Astrocyte (in vitro differentiated cells and primary cell): ENCODE measurements at regions not wholly inside any gene's neighbourhood (a gene's known extent, or its start where the extent isn't known, plus 50 kb on each side); places are given as distances from the start of the nearest gene placed in this dataset.

Experiments
- DNase-seq: peaks from one replicate; pipeline ENCODE4 v3.0.0-alpha.2; 2010; ENCODE audit warnings: low read depth
- FAIRE-seq: peaks from 2 replicates; lab custom pipeline; 2011; peaks lifted over from hg19 to GRCh38; lab: Jason Lieb, UNC
- H2AFZ ChIP-seq: 2 replicates; pipeline ENCODE4 v1.6.0; 2012; ENCODE audit warnings: low read depth, low read length, inconsistent platforms
- H3K27ac ChIP-seq: 2 replicates; pipeline ENCODE4 v1.5.1; 2011; ENCODE audit warnings: low read depth, low read length, inconsistent platforms
- H3K27me3 ChIP-seq: 2 replicates; pipeline ENCODE4 v1.6.0; 2011; ENCODE audit warnings: low read length, inconsistent platforms; ENCODE audit not compliant: insufficient read depth
- H3K36me3 ChIP-seq: 2 replicates; pipeline ENCODE4 v1.5.1; 2011; ENCODE audit warnings: low read length, inconsistent platforms; ENCODE audit not compliant: insufficient read depth
- H3K4me1 ChIP-seq: 2 replicates; pipeline ENCODE4 v1.5.1; 2011; ENCODE audit warnings: low read length, inconsistent platforms; ENCODE audit not compliant: insufficient read depth
- H3K4me2 ChIP-seq: 2 replicates; pipeline ENCODE4 v1.6.0; 2012; ENCODE audit warnings: low read length, inconsistent platforms
- H3K4me3 ChIP-seq: 2 replicates; pipeline ENCODE4 v1.5.1; 2011; ENCODE audit warnings: low read depth, mild to moderate bottlenecking, low read length, inconsistent platforms; ENCODE audit not compliant: insufficient read depth
- H3K79me2 ChIP-seq: 2 replicates; pipeline ENCODE4 v1.6.0; 2012; ENCODE audit warnings: mild to moderate bottlenecking, low read length, inconsistent platforms; ENCODE audit not compliant: insufficient read depth
- H3K9ac ChIP-seq: 2 replicates; pipeline ENCODE4 v1.6.0; 2012; ENCODE audit warnings: mild to moderate bottlenecking, low read length, inconsistent platforms
- H3K9me3 ChIP-seq: 2 replicates; pipeline ENCODE4 v1.5.1; 2012; ENCODE audit warnings: low read depth, mild to moderate bottlenecking, low read length, inconsistent platforms; ENCODE audit not compliant: insufficient read depth
- H4K20me1 ChIP-seq: 2 replicates; pipeline ENCODE4 v1.6.0; 2012; ENCODE audit warnings: low read length, inconsistent platforms; ENCODE audit not compliant: insufficient read depth
- H3K27ac Mint-ChIP-seq: one replicate; pipeline ENCODE4 v1.8.0; 2021; ENCODE audit warnings: mild to moderate bottlenecking, mixed read lengths; ENCODE audit not compliant: unreplicated experiment
- H3K27me3 Mint-ChIP-seq: one replicate; pipeline ENCODE4 v1.8.0; 2021; ENCODE audit warnings: low read depth, mixed read lengths; ENCODE audit not compliant: unreplicated experiment
- H3K36me3 Mint-ChIP-seq: one replicate; pipeline ENCODE4 v1.8.0; 2021; ENCODE audit warnings: low read depth, mixed read lengths; ENCODE audit not compliant: unreplicated experiment
- H3K4me1 Mint-ChIP-seq: one replicate; pipeline ENCODE4 v1.8.0; 2021; ENCODE audit warnings: low read depth, mixed read lengths; ENCODE audit not compliant: unreplicated experiment
- H3K4me3 Mint-ChIP-seq: one replicate; pipeline ENCODE4 v1.8.0; 2021; ENCODE audit warnings: mild to moderate bottlenecking, moderate library complexity, mixed read lengths; ENCODE audit not compliant: unreplicated experiment
- H3K9me3 Mint-ChIP-seq: one replicate; pipeline ENCODE4 v1.8.0; 2021; ENCODE audit warnings: mild to moderate bottlenecking, mixed read lengths; ENCODE audit not compliant: unreplicated experiment
- EZH2 ChIP-seq: IDR thresholded peaks from 2 replicates; pipeline ENCODE4 v1.6.1; 2012; ENCODE audit warnings: mild to moderate bottlenecking, low read length, inconsistent platforms; ENCODE audit not compliant: insufficient read depth
- TF ChIP-seq, protein P1 (sequence below): IDR thresholded peaks from 2 replicates; pipeline ENCODE4 v1.5.1; 2011; ENCODE audit warnings: low read depth, mild to moderate bottlenecking, inconsistent platforms, low read length, moderate library complexity; ENCODE audit not compliant: insufficient read depth

DNA sequence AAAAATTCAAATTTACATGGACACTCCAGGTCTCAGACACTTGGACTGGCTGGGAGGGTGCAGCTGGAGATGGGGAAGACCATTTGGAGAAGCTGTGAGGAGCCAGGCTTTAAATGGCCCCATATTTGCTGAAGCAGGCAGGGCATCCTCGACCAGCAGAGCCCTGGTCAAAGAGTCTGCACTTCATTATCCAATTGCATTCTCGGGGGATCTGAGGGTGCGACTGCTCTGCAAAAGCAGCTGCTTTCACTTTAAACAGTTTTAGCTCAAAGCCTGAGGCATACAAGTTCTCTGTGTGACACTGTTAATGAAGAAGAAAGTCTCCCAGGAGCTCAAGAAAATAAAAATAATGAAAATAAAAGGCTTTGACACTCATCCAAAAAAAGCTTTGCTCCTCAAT lies 98.0 kb upstream of the SLC25A36 start:
- Histone ChIP-seq H3K4me2 (no peak overlapping the region), H3K4me3 (no peak overlapping the region), H3K79me2 (no peaks in the 10 kb centered on the region), H3K27ac (no peak overlapping the region), H3K36me3 (no peaks in the 10 kb centered on the region), H3K27me3 (no peaks in the 10 kb centered on the region), H4K20me1 (no peaks in the 10 kb centered on the region), H2AFZ (no peak overlapping the region), H3K4me1 (no peaks in the 10 kb centered on the region), H3K9ac (no peak overlapping the region), H3K9me3 (no peaks in the 10 kb centered on the region)
- no peak overlapping the region for H3K27ac Mint-ChIP-seq
- peaks cover 7% of the 10 kb centered on the region for H3K4me1 Mint-ChIP-seq
- no peaks in the 10 kb centered on the region for H3K36me3 Mint-ChIP-seq
- H3K4me3 Mint-ChIP-seq: no peak overlapping the region
- no peak for TF ChIP-seq EZH2
- TF ChIP-seq, protein P1, sequence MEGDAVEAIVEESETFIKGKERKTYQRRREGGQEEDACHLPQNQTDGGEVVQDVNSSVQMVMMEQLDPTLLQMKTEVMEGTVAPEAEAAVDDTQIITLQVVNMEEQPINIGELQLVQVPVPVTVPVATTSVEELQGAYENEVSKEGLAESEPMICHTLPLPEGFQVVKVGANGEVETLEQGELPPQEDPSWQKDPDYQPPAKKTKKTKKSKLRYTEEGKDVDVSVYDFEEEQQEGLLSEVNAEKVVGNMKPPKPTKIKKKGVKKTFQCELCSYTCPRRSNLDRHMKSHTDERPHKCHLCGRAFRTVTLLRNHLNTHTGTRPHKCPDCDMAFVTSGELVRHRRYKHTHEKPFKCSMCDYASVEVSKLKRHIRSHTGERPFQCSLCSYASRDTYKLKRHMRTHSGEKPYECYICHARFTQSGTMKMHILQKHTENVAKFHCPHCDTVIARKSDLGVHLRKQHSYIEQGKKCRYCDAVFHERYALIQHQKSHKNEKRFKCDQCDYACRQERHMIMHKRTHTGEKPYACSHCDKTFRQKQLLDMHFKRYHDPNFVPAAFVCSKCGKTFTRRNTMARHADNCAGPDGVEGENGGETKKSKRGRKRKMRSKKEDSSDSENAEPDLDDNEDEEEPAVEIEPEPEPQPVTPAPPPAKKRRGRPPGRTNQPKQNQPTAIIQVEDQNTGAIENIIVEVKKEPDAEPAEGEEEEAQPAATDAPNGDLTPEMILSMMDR: no peak
- FAIRE-seq: no peak
- H3K27me3 Mint-ChIP-seq: peaks cover 6% of the 10 kb centered on the region
- no peak for DNase-seq
- no peaks in the 10 kb centered on the region for H3K9me3 Mint-ChIP-seq

DNA sequence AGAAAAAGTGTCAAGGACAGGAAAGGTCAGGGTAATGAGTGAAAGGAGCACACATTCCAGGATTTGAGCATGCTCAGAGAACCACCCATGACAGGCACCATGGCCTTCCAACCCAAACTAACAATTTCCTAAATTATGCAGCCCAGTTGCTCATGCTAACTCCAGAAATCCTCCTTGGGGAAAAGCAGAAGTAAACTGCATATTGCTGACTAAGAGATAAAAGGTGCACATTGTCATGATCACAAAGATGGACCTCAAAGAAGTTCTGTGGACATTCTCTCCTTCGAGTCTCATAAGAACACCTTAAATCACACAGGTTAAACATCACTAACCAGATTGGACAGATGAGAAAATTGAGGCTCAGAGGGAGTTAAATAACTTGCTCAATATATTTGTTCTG lies 97.6 kb upstream of the SLC25A36 start:
- Histone ChIP-seq H2AFZ (no peak overlapping the region), H4K20me1 (no peaks in the 10 kb centered on the region), H3K9me3 (no peaks in the 10 kb centered on the region), H3K79me2 (no peaks in the 10 kb centered on the region), H3K4me2 (no peak overlapping the region), H3K27me3 (no peaks in the 10 kb centered on the region), H3K4me3 (no peak overlapping the region), H3K27ac (no peak overlapping the region), H3K4me1 (no peaks in the 10 kb centered on the region), H3K36me3 (no peaks in the 10 kb centered on the region), H3K9ac (no peak overlapping the region)
- Mint-ChIP-seq H3K9me3 (no peaks in the 10 kb centered on the region), H3K36me3 (no peaks in the 10 kb centered on the region), H3K4me3 (no peak overlapping the region), H3K27me3 (peaks cover 6% of the 10 kb centered on the region), H3K27ac (no peak overlapping the region), H3K4me1 (peaks cover 7% of the 10 kb centered on the region)
- DNase-seq (no peak), FAIRE-seq (no peak)
- TF ChIP-seq EZH2: no peak
- TF ChIP-seq, protein P1: no peak

DNA sequence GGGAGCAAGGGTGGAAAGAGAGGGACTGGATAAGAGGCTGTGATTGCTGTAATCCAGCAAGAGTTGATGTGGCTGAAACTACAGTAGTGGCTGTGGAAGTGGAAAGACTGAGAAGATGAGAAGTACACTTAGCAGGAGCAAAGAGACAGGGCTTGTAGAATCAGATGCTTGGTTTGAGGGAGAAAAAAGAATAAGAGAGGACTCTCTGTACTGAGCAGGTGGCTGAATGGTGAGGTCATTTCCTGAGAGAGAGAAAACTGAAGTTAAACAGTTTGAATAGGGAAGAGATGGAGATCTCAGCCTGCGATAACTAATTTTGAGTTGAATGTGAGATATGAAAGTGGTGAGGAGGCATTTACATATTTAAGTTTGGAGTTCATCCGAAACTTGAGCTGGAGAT lies 95.8 kb upstream of the SLC25A36 start:
- no peaks in the 10 kb centered on the region for H3K36me3 ChIP-seq
- H3K9me3 Mint-ChIP-seq: no peaks in the 10 kb centered on the region

More for the DNA sequence above, 95.8 kb upstream of the SLC25A36 start:
- Mint-ChIP-seq H3K4me3 (no peak overlapping the region), H3K27ac (no peak overlapping the region), H3K4me1 (peaks cover 18% of the 10 kb centered on the region), H3K27me3 (peaks cover 4% of the 10 kb centered on the region), H3K36me3 (no peaks in the 10 kb centered on the region)
- H3K4me2 ChIP-seq: no peak overlapping the region
- no peaks in the 10 kb centered on the region for H3K4me1 ChIP-seq
- no peaks in the 10 kb centered on the region for H3K27me3 ChIP-seq
- DNase-seq (no peak), FAIRE-seq (no peak)
- H3K9me3 ChIP-seq: no peaks in the 10 kb centered on the region
- no peak for TF ChIP-seq EZH2
- TF ChIP-seq, protein P1: no peak
- H3K79me2 ChIP-seq: no peaks in the 10 kb centered on the region
- no peak overlapping the region for H3K9ac ChIP-seq
- H3K27ac ChIP-seq: no peak overlapping the region
- no peaks in the 10 kb centered on the region for H4K20me1 ChIP-seq
- H3K4me3 ChIP-seq: no peak overlapping the region
- no peak overlapping the region for H2AFZ ChIP-seq
